GM23248 (cell line): ENCODE measurements at regions not wholly inside any gene's neighbourhood (a gene's known extent, or its start where the extent isn't known, plus 50 kb on each side); places are given as distances from the start of the nearest gene placed in this dataset.

ENCODE experiments used
- EZH2 ChIP-seq: fragments of 200-600 bp; sonication (generic); IDR thresholded peaks from 2 replicates; pipeline ENCODE4 v1.6.1; 2018; ENCODE audit warnings: antibody characterized with exemption, mild to moderate bottlenecking; ENCODE audit not compliant: insufficient read depth, poor library complexity, severe bottlenecking
- EZH2phosphoT487 ChIP-seq: fragments of 200-600 bp; sonication (generic); IDR thresholded peaks from 2 replicates; pipeline ENCODE4 v1.6.1; 2018; ENCODE audit warnings: antibody characterized with exemption, moderate library complexity, mild to moderate bottlenecking, low read depth; ENCODE audit not compliant: insufficient read depth

- no peak for TF ChIP-seq EZH2
- TF ChIP-seq EZH2phosphoT487: no peak
Observed at GRCh38 chr2:186913870-186914269, 64.9 kb upstream of the ZSWIM2 start.
